NOMO-1 treated with DMSO at 0.1 percent for 48 hours (cell line): ENCODE measurements at regions not wholly inside any gene's neighbourhood (a gene's known extent, or its start where the extent isn't known, plus 50 kb on each side); places are given as distances from the start of the nearest gene placed in this dataset.

Source experiments
- DNase-seq: peaks from one replicate; lab custom pipeline; 2025; ENCODE audit not compliant: unreplicated experiment; lab: John Stamatoyannopoulos, UW

DNA sequence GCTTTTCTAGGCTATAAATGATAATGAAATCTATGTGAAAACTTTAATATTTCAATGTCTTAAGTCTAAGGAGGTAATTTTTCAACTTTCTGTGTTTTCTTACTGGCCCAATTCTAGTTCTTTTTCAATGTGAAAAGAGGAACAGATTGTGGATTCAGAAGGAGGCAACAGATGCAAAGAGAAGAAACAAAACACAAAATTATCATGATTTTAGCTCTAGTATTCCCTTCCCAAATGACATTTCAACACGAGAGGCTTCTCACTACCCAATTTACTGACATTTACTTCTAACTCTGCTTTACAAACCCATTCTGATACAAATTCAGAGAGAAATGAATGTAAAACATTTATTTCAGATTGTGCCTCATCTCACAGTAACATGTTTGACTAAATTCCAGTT is 169.4 kb downstream of the WT1 start:
- DNase-seq: no peak

DNA sequence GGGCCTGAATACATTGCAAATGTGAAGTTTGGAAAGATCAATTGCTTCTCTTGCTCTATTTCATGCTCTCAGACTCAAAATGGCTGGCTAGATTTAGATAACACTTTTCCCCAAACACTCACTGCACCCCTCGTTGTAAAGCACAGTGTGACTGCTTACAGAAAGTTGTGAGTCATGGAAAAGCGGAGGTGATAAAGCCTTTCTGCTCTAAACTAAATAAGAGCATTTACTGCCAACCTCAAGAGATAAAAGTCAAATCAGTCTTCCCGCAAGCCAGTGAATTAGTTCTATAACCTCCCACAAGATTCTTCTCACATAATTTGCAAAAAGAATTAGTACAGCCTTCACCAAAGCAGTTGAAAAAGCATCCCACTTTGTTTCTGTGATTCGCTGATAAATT is 168.7 kb downstream of the WT1 start:
- no peak for DNase-seq

DNA sequence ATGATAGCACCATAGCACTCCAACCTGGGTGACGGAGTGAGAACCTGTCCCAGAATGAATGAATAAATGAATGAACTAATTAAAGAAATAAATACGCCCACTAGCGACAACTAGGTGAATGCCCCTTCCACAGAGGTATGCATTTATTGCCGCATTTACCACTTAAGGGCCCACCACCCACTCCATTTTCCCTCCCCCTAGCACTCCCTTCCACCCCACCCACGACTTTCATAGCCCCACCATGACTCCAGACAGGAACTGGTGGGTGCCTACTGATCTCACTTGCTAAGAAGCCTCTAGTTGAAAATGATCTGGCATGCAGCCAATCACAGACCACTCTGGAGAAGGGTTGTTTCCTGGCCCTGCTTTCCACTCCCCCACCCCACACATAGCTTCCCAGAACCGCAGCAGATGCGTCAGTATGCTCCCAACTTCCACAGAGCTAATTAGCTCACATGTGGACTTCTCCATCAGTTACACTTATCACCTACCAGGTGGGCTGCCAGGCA is 167.6 kb downstream of the WT1 start:
- no peak for DNase-seq

GRCh38 chr11:32273931-32274330 is 161.4 kb downstream of the WT1 start:
- DNase-seq: no peak

DNA sequence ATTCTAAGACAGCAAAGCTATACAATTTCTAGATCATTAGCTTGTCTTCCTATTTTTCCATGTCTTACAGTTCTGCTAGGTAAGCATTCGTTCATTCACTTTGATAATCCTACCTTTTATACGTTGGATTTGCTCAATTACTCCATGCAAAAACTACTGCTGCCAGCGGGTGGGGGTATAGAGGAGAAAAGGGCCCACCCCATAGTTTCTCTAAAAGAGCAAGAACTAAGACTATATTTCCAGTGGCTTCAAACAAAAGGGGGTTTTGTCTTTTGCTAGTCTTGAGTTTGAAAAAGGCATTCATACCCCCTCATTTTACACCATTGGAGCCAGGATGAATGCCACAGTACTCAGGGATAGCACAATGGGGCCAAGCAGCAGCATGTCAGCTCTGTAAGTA is 155.7 kb downstream of the WT1 start:
- no peak for DNase-seq

GRCh38 chr11:32280339-32280738 is 155.0 kb downstream of the WT1 start:
- no peak for DNase-seq

DNA sequence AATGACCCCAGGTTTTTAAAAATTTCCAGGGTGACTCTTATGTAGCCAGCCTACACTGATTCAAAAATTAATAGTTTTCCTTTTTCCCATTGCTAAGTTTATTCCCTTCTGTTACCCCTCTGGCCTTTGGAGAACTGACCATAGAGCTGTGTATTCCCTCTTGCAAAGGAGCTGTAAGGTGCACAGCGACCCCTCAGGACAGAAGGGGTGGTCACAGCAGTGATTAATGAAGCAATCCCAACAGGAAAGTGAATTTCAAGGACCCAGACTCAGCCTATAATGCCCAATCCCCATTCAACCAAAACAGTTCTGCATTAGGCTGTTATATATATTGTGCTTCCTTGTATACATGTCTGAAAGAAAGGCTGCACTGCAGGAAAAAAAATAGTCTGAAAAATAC is 147.1 kb downstream of the WT1 start:
- no peak for DNase-seq

DNA sequence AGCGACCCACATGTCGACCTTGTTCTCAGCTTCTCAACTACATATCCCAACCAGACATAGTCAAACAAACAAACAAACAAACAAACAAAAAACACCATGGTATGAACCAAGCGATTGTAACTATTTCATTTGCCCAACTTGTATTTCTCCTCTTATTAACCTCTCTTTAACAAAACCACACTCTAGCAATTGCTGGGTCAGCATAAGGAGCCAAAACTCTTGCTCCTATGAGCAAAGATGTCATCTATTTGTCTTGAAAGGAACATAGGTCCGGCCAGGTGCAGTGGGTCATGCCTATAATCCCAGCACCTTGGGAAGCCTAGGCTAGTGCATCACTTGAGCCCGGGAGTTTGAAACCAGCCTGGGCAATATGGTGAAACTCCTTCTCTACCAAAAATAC is 145.6 kb downstream of the WT1 start:
- DNase-seq: no peak

GRCh38 chr11:32290783-32291182 is 144.6 kb downstream of the WT1 start:
- DNase-seq: no peak

GRCh38 chr11:32297611-32298011 is 137.7 kb downstream of the WT1 start:
- DNase-seq: peak; percentile 14

DNA sequence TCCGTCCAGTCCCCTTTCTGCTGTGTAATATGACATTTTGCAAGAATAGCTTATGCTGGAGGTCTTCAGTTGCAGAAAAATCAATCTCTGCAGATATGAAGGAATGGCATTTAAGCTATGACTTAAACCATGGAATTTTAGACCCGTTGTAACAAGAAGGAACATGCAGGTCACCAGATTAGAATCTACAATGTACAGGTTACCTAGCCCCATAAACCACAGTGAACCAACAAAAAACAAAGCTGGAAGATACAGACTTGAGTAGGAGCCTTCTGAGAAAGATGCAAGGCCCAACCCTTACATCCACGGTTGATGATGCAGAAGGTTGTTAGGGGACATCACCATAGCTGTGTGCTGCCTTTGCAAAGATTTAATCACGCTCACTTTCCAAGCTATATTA is 132.5 kb downstream of the WT1 start:
- DNase-seq: no peak

DNA sequence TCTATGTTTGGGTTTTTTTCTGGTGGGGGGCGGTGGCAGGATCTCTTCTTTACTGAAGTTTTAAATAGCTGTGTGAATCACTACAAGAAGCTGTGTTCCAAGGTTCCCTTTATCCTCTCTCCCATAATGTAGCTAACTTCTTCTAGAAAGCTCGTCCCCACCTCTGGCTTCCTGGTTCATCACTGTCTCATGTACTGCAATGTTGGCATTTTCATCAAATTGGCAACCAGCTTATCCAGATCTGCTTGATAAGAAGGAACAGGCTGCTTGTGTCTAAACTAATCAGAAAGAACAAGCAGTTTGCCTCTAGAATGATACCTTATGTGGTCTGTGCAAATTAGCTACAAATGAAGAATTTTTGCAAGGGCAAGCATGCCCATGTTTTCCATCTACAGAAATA is 130.8 kb downstream of the WT1 start:
- no peak for DNase-seq

DNA sequence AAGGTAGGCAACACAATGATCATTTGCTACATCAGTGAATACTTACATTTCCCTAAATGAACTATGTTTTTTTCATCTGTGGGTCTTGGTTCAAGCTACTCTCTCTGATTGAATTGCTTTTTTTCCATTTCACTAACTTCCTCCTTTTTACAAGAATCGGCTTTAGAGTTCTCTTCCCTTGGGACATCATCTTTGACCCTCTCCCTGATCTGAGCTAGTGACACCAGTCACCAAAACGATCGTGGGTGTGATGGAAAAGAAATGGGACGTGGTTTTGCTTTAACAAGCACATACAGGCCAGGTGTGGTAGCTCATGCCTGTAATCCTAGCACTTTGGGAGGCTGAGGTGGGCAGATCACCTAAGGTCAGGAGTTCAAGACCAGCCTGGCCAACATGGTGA is 129.9 kb downstream of the WT1 start:
- DNase-seq: no peak

GRCh38 chr11:32307471-32307870 is 127.9 kb downstream of the WT1 start:
- no peak for DNase-seq

GRCh38 chr11:32307913-32308312 is 127.4 kb downstream of the WT1 start:
- DNase-seq: no peak

- no peak for DNase-seq
Measured at GRCh38 chr11:32309530-32310213, 125.7 kb downstream of the WT1 start.

GRCh38 chr11:32310214-32310601 is 125.1 kb downstream of the WT1 start:
- no peak for DNase-seq

- no peak for DNase-seq
Measured at GRCh38 chr11:32311346-32312065, 123.8 kb downstream of the WT1 start.

DNA sequence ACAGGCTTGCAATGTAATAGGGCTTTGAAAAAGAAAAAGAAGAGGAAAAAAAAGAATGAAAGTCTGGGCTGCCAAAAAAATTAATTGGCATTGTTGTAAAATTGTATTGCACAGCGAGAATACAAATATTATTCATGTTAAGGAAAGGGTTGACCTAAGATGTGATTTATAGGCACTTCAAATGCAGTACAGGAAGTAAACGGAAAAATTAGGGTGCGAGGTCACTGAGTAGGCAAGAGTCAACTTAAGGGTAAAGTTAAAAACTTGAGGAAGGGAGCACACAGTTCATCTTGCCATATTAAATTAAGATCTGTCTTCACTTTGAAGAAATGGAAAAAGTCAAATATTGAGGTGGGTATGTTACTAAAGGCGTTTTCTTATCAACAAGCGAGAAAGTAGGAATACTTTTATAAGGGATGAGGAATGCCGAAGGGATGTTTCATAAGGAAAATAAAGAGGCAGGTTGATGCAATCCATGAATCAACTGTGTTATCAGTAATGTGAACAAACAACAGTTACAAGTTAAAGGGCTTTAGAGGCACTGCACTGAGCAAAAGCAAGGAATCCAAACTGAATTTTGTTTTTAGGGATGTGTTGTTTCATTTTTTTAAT is 123.0 kb downstream of the WT1 start:
- no peak for DNase-seq

DNA sequence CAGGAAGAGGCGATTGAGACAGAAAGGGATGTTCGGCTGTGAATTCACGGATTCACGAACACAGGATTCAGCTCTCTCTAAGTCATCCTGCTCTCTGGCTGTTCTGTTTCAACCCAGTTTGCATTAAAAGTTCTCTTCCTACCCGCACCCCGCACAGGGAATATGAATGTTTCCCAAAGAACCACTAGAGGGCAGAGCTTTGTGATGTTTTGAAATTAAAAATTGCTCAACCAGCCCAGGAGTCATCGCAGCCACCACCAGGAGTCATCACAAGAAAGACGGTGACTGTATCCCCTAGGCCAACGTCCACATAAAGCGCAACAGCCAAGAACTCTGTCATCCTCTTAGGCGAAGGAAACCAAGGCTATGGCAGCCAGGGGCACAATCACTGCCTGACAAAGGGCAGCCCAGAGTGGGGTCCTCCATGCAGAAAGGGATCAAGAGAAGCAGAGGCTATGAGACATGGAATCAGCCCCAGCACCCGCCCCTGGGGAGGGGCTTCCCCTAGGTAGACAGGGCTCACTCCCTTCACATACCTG is 122.4 kb downstream of the WT1 start:
- peak; percentile 82 for DNase-seq

- DNase-seq: no peak
Measured at GRCh38 chr11:32313477-32313876, 121.9 kb downstream of the WT1 start.

GRCh38 chr11:32315121-32315520 is 120.2 kb downstream of the WT1 start:
- no peak for DNase-seq
